Heart right ventricle (tissue), 16 donors: ENCODE measurements at regions not wholly inside any gene's neighbourhood (a gene's known extent, or its start where the extent isn't known, plus 50 kb on each side); places are given as distances from the start of the nearest gene placed in this dataset.

Experiments used
- ATAC-seq, 8 donors: fragments of 200-7000 bp; cut with Tn5 transposase; one replicate each; pipeline ENCODE4 v1.9.1; 2020; ENCODE audit warnings: mild to moderate bottlenecking in 8 of 8, moderate library complexity in 8 of 8, moderate number of reproducible peaks in 1 of 8
- DNase-seq, 2 donors: peaks; one replicate each; pipeline ENCODE4 v3.0.0-alpha.2; 2020
- H3K27ac ChIP-seq, 10 donors: fragments of 200-600 bp; sonication (generic) in 2 of 10; one replicate each; pipeline versions ENCODE4 v1.5.0 to v1.8.0; 2020 to 2022; ENCODE audit warnings: mild to moderate bottlenecking in 3 of 10
- H3K27me3 ChIP-seq, 7 donors: fragments of 200-600 bp; one replicate each; pipeline ENCODE4 v1.8.0; 2021 to 2022; ENCODE audit warnings: mild to moderate bottlenecking in 2 of 7
- H3K36me3 ChIP-seq, 9 donors: fragments of 200-600 bp; sonication (generic) in 1 of 9; one replicate each; pipeline versions ENCODE4 v1.5.0 to v1.8.0; 2020 to 2022; ENCODE audit warnings: mild to moderate bottlenecking in 2 of 9
- H3K4me1 ChIP-seq, 9 donors: fragments of 200-600 bp; sonication (generic) in 1 of 9; one replicate each; pipeline versions ENCODE4 v1.5.0 to v1.8.0; 2020 to 2022; ENCODE audit warnings: mild to moderate bottlenecking in 4 of 9
- H3K4me3 ChIP-seq, 10 donors: fragments of 200-600 bp; sonication (generic) in 2 of 10; one replicate each; pipeline versions ENCODE4 v1.5.0 to v1.8.0; 2020 to 2022; ENCODE audit warnings: mild to moderate bottlenecking in 7 of 10, moderate library complexity in 2 of 10
- H3K9me3 ChIP-seq, 11 donors: fragments of 200-600 bp in 10 of 11; sonication (generic) in 2 of 11; one replicate each; pipeline versions ENCODE4 v1.5.0 to v1.8.0; 2013 to 2022; ENCODE audit warnings: mild to moderate bottlenecking in 2 of 11, control low read depth in 1 of 11, moderate library complexity in 1 of 11
- CTCF ChIP-seq, 9 donors: fragments of 200-600 bp; sonication (generic) in 2 of 9; IDR thresholded peaks; one replicate each; pipeline versions ENCODE4 v1.5.0 to v1.8.0; 2021 to 2022; ENCODE audit warnings: antibody characterized with exemption in 9 of 9, mild to moderate bottlenecking in 5 of 9, moderate library complexity in 1 of 9
- WGBS, 2 donors: extraction: QIAGEN DNeasy Blood & Tissue Kit; methylation state at CpG; one replicate each; pipeline ENCODE4 v1.1.7; 2013; ENCODE audit warnings: inconsistent platforms in 1 of 2; 5-methylcytosine and 5-hydroxymethylcytosine counted together
- intact Hi-C, 10 donors: fragments of 100-400 bp; cut with DNase I; formaldehyde crosslinking; loops; one replicate each; pipeline versions ENCODE4 v1.11.1 to v1.14.2; 2022
- donor health status: Arrhythmogenic right ventricular cardiomyopathy.
- donor health status: ischemic (EF 13 %, LVEDD 7.1; RV severe dilation, severe dysfunction).
- donor health status: healthy with polysubstance abuse.
- donor health status: DM: no; HTN: yes; CAD: no.
- donor health status: DM: no; HTN: no; CAD: no.
- donor health status: ischemic (EF 25% LVEDD 6.9; RV normal size, moderate dysfunction).
- donor health status: ischemic (EF 25% LVEDD 5.7; RV mildly dilated, moderate dysfunction).
- donor health status: healthy.
- donor health status: DM: yes; HTN: yes; CAD: no.
- donor health status: Ischemic cardiomyopathy.
- donor health status: ischemic (EF 35%, LVEDD 5.7; RV mildly dilated, moderate dysfunction).
- donor health status: nonischemic (EF 11% LVEDD 7.7; RV severe dilation, severe dysfunction).
- donor health status: DM: yes; HTN: yes; CAD: no.
- donor health status: PGD.
- donor health status: ischemic (EF 29% LVEDD 5.4; RV normal size, mild dysfunction).
- donor health status: nonischemic (EF 23%, LVEDD 6.1; RV moderate dilation, normal function).

- Histone ChIP-seq H3K36me3 (no peaks in the 10 kb centered on the region), H3K9me3 (peaks cover 0 to 4% (median 0%) of the 10 kb centered on the region in 11 donors), H3K27me3 (peaks cover 0 to 62% (median 31%) of the 10 kb centered on the region in 7 donors), H3K4me1 (peaks cover 0 to 7% (median 0%) of the 10 kb centered on the region in 9 donors), H3K4me3 (no peak overlapping the region), H3K27ac (no peak overlapping the region)
- intact Hi-C loops, result no loop called here
- TF ChIP-seq CTCF (IDR thresholded peaks at IDR 0.05), result no peak
- DNase-seq (no peak), ATAC-seq (no peak)
- WGBS, 2 donors, result 88 to 92% methylated on average over 3 of the region's 3 CpGs
Measured at GRCh38 chr22:27201741-27202140, 544.4 kb downstream of the MIAT start.

GRCh38 chr22:27203276-27203660 lies 545.9 kb downstream of the MIAT start:
- Histone ChIP-seq H3K9me3 (peaks cover 0 to 4% (median 0%) of the 10 kb centered on the region in 11 donors), H3K36me3 (no peaks in the 10 kb centered on the region), H3K27ac (peak overlapping the region in 3 of 10 donors; percentile 10 to 44 (median 39)), H3K4me1 (peaks cover 0 to 7% (median 0%) of the 10 kb centered on the region in 9 donors), H3K27me3 (peaks cover 0 to 76% (median 31%) of the 10 kb centered on the region in 7 donors), H3K4me3 (no peak overlapping the region)
- intact Hi-C loops, result no loop called here
- DNase-seq (no peak), ATAC-seq (no peak)
- WGBS, 2 donors, result 86 to 95% methylated on average over 2 of the region's 2 CpGs
- TF ChIP-seq CTCF (IDR thresholded peaks at IDR 0.05), result no peak

GRCh38 chr22:27204280-27204679 lies 546.9 kb downstream of the MIAT start:
- peaks cover 0 to 4% (median 0%) of the 10 kb centered on the region in 11 donors for H3K9me3 ChIP-seq
- peaks cover 0 to 7% (median 0%) of the 10 kb centered on the region in 9 donors for H3K4me1 ChIP-seq
- H3K27me3 ChIP-seq, result peaks cover 0 to 84% (median 28%) of the 10 kb centered on the region in 7 donors
- WGBS, 2 donors, result 91% methylated on average over 5 of the region's 5 CpGs
- intact Hi-C loops, result no loop called here
- no peak for TF ChIP-seq CTCF (IDR thresholded peaks at IDR 0.05)
- H3K4me3 ChIP-seq, result no peak overlapping the region
- H3K36me3 ChIP-seq, result no peaks in the 10 kb centered on the region
- DNase-seq (no peak), ATAC-seq (no peak)
- H3K27ac ChIP-seq, result no peak overlapping the region

- 98 to 99% methylated on average over 4 of the region's 4 CpGs for WGBS, 2 donors
- peaks cover 0 to 7% (median 0%) of the 10 kb centered on the region in 9 donors for H3K4me1 ChIP-seq
- intact Hi-C loops, result no loop called here
- ATAC-seq (no peak), DNase-seq (no peak)
- peaks cover 0 to 82% (median 24%) of the 10 kb centered on the region in 7 donors for H3K27me3 ChIP-seq
- no peak overlapping the region for H3K27ac ChIP-seq
- no peak overlapping the region for H3K4me3 ChIP-seq
- no peaks in the 10 kb centered on the region for H3K36me3 ChIP-seq
- H3K9me3 ChIP-seq, result peaks cover 0 to 4% (median 0%) of the 10 kb centered on the region in 11 donors
- no peak for TF ChIP-seq CTCF (IDR thresholded peaks at IDR 0.05)
Measured at GRCh38 chr22:27204817-27205216, 547.4 kb downstream of the MIAT start.
